IMR-90 (cell line): ENCODE measurements at regions not wholly inside any gene's neighbourhood (a gene's known extent, or its start where the extent isn't known, plus 50 kb on each side); places are given as distances from the start of the nearest gene placed in this dataset.

Source experiments
- RAD21 ChIP-seq: IDR thresholded peaks from 2 replicates; pipeline ENCODE4 v1.6.1; 2012; ENCODE audit warnings: low read length, improper control_type of control experiment
- TF ChIP-seq, protein P1 (sequence below): conservative IDR thresholded peaks from 2 replicates; pipeline ENCODE4 v1.5.1; 2012; ENCODE audit warnings: mild to moderate bottlenecking, low read depth, low read length, improper control_type of control experiment

- no peak for TF ChIP-seq RAD21
- TF ChIP-seq, protein P1, sequence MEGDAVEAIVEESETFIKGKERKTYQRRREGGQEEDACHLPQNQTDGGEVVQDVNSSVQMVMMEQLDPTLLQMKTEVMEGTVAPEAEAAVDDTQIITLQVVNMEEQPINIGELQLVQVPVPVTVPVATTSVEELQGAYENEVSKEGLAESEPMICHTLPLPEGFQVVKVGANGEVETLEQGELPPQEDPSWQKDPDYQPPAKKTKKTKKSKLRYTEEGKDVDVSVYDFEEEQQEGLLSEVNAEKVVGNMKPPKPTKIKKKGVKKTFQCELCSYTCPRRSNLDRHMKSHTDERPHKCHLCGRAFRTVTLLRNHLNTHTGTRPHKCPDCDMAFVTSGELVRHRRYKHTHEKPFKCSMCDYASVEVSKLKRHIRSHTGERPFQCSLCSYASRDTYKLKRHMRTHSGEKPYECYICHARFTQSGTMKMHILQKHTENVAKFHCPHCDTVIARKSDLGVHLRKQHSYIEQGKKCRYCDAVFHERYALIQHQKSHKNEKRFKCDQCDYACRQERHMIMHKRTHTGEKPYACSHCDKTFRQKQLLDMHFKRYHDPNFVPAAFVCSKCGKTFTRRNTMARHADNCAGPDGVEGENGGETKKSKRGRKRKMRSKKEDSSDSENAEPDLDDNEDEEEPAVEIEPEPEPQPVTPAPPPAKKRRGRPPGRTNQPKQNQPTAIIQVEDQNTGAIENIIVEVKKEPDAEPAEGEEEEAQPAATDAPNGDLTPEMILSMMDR, result no peak
Measured at GRCh38 chr4:37188100-37188499, 56.4 kb upstream of the NWD2 start.
